ENCODE measurements at regions not wholly inside any gene's neighbourhood (a gene's known extent, or its start where the extent isn't known, plus 50 kb on each side); places are given as distances from the start of the nearest gene placed in this dataset.

GRCh38 chr14:86404989-86405649, 875.2 kb downstream of the FLRT2 start:
- TF ChIP-seq TCF7L2 (IDR thresholded peaks at IDR 0.05; ENCODE audit: low read depth, low read length) (no peak), POLR2AphosphoS5 (IDR thresholded peaks at IDR 0.05; ENCODE audit: low read depth, low read length) (no peak), CTCF (IDR thresholded peaks at IDR 0.05) (no peak)
- TF ChIP-seq, protein P1, sequence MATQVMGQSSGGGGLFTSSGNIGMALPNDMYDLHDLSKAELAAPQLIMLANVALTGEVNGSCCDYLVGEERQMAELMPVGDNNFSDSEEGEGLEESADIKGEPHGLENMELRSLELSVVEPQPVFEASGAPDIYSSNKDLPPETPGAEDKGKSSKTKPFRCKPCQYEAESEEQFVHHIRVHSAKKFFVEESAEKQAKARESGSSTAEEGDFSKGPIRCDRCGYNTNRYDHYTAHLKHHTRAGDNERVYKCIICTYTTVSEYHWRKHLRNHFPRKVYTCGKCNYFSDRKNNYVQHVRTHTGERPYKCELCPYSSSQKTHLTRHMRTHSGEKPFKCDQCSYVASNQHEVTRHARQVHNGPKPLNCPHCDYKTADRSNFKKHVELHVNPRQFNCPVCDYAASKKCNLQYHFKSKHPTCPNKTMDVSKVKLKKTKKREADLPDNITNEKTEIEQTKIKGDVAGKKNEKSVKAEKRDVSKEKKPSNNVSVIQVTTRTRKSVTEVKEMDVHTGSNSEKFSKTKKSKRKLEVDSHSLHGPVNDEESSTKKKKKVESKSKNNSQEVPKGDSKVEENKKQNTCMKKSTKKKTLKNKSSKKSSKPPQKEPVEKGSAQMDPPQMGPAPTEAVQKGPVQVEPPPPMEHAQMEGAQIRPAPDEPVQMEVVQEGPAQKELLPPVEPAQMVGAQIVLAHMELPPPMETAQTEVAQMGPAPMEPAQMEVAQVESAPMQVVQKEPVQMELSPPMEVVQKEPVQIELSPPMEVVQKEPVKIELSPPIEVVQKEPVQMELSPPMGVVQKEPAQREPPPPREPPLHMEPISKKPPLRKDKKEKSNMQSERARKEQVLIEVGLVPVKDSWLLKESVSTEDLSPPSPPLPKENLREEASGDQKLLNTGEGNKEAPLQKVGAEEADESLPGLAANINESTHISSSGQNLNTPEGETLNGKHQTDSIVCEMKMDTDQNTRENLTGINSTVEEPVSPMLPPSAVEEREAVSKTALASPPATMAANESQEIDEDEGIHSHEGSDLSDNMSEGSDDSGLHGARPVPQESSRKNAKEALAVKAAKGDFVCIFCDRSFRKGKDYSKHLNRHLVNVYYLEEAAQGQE (IDR thresholded peaks at IDR 0.05; ENCODE audit: insufficient read depth in 1 of 2, low read depth in 2 of 2, low read length in 1 of 2): no peak

All from Panc1 (cell line).